GM21367 (cell line): ENCODE measurements at regions not wholly inside any gene's neighbourhood (a gene's known extent, or its start where the extent isn't known, plus 50 kb on each side); places are given as distances from the start of the nearest gene placed in this dataset.
"Not testable (repeated sequence)": the region's sequence is repeated elsewhere in the genome, so short reads cannot be mapped to it uniquely, and the experiment has no call there.

ENCODE experiments used
- ATAC-seq: cut with Tn5 transposase; IDR thresholded peaks from one replicate; pipeline ENCODE4 v1.9.1; 2021; ENCODE audit not compliant: unreplicated experiment

DNA sequence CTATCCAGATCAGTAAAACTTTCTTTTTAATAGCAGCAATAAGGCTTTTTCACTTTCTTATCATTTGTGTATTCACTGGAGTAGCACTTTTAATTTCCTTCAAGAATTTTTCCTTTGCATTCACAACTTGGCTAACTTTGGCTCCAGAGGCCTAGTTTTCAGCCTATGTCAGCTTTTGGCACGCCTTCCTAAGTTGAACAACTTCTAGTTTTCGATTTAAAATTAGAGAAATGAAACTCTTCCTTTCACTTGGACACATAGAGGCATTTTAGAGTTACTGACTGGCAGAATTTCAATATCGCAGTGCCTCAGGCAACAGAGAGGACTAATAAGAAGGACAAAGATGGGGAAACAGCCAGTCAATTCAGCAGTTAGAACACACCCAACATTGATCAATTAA is 577.4 kb downstream of the DSC3 start:
- no peak for ATAC-seq

DNA sequence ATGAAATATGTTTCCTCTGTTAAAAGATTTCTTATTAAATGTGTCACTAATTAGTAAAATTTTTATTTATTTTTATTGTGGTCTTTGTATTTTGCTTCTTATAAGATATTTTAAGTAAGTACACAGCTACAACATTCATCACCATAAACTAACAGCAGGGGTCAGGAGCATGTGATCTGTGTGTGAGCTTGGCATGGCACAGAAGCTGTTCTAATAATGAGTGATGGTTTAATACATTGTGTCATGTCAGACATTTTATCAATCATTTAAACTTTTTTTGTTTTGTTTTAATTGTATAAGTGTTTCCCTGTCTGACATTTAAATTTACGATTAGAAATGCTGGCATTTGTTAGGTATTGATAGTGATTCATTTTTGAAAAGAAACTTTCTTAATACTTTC is 585.4 kb downstream of the DSC3 start:
- no peak for ATAC-seq

GRCh38 chr18:30455741-30456140 is 586.8 kb downstream of the DSC3 start:
- ATAC-seq, result no peak

- no peak for ATAC-seq
These were observed 587.6 kb downstream of the DSC3 start for GRCh38 chr18:30454920-30455319.

- no peak for ATAC-seq
These were observed 590.6 kb downstream of the DSC3 start for GRCh38 chr18:30451981-30452380.

DNA sequence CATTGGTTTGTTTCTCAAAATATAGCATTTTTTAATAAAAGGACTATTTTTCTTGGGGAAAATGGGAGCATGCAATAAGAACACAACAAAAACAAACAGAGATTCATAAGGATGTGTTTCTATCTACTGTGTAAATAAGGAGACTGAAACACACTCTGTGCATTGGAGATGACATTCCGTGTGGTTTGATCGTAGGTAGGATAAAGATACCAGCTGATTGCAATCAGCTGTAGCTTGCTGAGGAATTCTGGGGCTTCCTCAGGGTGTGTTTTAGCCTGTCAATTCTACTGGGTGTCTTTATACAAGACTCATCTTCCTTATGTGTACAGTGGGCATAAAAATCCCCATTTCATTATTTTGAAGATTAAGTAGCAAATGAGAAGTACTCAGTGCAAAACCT is 591.6 kb downstream of the DSC3 start:
- no peak for ATAC-seq

- ATAC-seq, result no peak
These were observed 595.9 kb downstream of the DSC3 start for GRCh38 chr18:30446605-30447004.

DNA sequence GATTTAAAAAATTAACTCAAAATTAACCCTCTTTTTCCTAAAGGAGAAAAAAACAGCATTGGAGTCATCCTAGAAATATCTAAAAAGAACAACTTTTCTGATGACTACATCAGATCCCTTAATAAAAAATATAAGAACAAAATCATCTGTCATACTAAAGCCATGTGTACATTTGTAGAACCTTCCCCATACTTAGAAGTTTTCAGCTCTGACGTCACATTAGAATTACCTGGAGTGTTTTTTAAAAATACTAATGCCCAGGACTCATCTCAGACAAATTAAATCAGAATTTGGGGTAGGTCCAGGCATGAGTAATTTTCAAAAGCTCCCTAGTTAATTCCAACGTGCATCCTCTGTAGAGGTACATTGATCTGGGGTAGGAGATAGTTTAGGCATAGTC is 598.0 kb downstream of the DSC3 start:
- ATAC-seq, result no peak

GRCh38 chr18:30440351-30440750 is 602.2 kb downstream of the DSC3 start:
- ATAC-seq, result no peak

- no peak for ATAC-seq
These were observed 603.4 kb downstream of the DSC3 start for GRCh38 chr18:30439174-30439573.

DNA sequence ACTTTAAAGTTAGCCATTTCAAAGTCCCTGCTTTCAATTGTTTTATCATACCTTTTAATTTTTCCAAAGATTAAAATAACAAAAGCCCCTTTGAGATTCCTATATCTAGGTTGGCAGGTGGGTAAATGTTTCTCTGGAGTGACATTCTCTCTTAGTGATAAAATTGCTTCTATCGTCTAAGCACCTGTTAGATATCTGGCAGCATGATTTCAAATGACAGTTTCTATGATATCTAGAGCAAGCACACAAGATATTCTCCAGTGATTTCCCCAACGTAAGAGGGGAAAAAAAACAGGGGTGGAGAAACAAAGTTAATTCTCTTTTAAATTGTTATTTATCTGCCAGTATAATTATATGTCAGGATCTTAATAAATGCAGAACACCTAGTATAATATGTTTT is 610.2 kb downstream of the DSC3 start:
- no peak for ATAC-seq

DNA sequence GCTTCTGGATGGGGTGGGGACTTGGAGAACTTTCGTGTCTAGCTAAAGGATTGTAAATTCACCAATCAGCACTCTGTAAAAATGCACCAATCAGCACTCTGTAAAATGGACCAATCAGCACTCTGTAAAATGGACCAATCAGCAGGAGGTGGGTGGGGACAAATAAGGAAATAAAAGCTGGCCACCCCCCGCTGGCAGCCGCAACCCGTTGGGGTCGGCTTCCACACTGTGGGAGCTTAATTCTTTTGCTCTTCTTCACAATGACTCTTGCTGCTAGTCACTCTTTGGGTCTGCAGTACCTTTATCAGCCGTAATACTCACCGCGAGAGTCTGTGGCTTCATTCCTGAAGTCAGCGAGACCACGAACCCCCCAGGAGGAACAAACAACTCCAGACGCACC is 623.1 kb downstream of the DSC3 start:
- ATAC-seq, result not testable (repeated sequence)

DNA sequence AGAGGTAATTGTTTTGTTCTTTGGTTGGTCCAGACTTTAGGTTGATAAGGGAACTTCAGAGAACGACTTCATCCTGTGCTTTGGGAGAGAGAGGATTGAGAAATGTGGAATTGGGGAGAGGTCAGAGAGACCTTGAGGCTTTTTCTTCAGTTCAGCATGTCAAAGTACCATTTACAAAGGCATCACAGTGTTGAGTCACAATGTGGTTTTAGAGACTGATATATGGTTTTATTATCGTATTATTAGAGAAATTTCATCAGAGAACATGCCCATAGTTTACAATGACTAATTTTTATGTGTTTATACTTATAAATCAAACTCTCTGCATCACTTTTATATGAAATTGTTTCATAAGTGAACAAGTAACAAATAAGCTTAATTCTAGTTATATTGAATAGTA is 626.6 kb downstream of the DSC3 start:
- no peak for ATAC-seq

GRCh38 chr18:30409120-30409519 is 633.4 kb downstream of the DSC3 start:
- no peak for ATAC-seq

DNA sequence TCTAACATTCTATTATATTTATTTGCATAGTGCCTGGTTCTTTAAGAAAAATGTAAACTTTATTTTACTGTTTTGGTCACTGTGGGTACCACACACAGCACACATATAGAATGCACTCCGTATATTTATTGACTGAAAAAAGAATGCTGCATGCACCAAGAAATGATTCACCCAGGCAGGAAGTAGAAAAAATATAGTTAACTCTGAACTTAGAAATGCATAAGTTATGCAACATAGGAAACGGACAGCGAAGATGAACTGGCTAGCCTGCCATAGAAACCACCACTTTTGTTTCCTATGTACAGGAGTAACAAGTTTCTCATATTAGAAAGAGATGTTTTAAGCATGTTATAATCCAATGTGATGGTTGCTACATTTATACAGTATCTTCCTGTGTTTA is 635.8 kb downstream of the DSC3 start:
- no peak for ATAC-seq

- no peak for ATAC-seq
These were observed 637.5 kb downstream of the DSC3 start for GRCh38 chr18:30405038-30405437.

DNA sequence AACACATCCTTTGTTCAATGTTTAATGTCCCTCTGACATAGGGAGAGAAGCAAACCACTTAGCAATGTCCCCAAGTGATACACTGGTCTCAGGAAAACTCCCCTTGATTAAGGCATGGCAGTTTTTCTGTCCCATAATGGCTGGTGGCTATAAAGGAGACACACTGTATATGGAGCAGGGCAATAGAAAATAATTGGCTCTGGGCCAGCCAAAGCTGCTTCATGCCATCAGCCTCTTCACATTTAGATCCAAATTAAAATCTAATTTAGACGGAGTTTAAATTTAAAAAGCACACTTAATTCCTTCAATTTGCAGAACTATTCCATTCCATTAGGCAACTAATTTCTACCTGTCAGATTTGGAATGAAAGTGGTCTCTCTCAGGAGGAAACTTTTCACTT is 638.1 kb downstream of the DSC3 start:
- ATAC-seq, result no peak

DNA sequence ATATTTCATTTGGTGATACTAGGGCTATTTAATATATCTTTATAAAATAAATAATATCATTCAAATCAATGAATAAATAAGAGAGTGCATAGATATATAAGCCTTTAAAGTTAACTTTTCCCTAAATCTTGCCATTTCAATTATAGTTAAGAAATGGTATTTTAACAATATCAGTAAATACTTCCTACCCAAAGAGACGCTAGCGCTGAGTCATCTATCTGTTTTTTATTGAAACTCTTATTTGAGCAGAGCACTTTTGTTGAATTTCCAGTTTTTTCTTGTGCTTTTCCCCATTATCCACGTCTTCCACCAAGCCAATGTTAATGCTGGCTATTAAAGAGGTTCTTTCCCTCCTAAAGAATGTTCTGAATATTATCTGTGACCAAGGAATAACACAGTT is 639.3 kb downstream of the DSC3 start:
- no peak for ATAC-seq

GRCh38 chr18:30387401-30387800 is 655.1 kb downstream of the DSC3 start:
- no peak for ATAC-seq

GRCh38 chr18:30386624-30387023 is 655.9 kb downstream of the DSC3 start:
- ATAC-seq, result no peak

DNA sequence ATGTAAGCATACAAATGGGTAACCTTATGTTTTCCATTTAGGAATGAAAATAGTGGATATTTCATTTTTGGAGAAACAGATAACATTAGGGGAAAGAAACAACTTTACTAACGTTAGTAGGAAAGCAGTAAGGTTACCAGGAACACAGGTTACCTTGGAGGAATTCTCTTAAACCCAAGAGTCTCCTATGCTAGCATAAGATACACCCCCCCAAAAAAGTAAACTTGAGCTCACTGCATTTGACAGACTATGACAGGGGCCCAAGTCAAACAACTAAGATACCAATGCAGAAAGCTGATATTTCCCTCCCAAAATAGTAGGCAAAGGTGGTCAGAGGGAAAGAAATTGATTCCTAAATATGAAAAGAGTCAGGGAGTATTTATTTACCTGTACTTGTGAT is 656.9 kb downstream of the DSC3 start:
- ATAC-seq, result no peak

DNA sequence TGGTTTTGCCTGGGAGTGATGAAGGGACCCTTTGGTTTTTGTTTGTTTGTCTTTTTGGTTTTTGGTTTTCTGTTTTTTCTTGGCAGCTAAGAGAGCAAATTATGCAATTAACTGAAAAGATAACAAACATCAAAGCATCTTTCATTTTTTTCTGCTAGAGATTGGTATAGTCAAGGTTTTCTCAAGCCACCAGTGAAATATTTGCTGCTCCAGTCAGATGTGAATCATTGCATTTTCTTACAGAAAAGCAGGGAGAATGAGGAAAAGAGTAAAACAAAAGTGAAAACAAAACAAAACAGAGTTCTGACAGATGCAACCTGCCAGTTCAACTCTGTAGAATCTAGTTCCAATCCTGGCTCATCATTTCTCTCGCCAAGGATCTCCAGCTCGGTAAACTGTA is 660.7 kb downstream of the DSC3 start:
- ATAC-seq, result no peak

DNA sequence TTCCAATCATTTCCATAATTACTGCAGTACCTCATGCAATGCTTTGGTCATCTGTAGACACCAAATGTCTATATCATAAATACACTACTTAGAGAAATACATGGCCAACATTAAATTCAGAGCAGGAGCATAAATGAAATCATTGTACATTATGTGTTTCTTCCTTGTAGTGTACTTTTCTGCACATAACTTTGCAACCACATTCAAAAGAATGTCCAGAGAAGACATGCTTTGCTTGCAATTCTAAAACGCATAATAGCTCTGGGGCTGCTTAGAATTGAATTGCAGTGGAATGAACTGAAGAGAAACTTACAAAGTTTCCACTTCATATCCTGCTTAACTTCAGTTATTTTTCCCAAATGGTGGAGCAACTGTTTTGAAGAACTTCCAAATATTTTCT is 664.4 kb downstream of the DSC3 start:
- ATAC-seq, result no peak

GRCh38 chr18:30376515-30376914 is 666.0 kb downstream of the DSC3 start:
- ATAC-seq, result no peak
